ENCODE measurements at regions not wholly inside any gene's neighbourhood (a gene's known extent, or its start where the extent isn't known, plus 50 kb on each side); places are given as distances from the start of the nearest gene placed in this dataset.

DNA sequence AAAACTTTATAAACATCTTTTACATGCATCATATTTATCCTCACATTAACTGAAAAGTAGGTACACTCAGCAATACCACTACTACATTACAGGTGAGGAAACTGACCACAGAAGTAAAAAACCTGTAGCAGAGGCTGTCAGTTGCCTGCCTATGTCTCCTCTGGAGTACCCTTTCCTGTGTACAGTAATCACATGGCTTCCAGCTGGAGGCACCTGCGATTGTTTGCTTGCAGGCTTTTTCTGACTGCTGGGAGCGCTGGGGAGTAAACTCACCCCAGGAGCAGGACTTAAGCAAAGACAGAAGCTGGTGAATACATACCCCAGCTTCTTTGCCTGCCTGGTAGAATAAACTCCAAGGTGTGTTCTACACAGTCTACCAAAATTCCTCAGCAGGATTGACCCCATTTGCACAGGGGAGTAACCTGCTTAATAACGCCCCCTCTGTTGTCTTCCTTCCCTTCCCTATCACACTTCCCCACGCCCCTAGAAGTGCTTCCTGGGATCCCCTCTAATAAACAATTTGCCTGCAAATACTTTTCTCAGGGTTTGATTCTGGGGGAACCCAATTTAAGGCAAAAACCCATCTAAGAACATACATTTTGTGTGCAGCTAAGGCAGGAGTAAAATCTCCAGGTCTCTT, 138.9 kb downstream of the PTH2R start:
- H3K23ac ChIP-seq (ENCODE audit: insufficient read length) = no peak overlapping the region
- H3K27ac ChIP-seq (ENCODE audit: low read depth, low read length) = no peak overlapping the region
- no peak overlapping the region for H2AK5ac ChIP-seq (ENCODE audit: low read depth, low read length)
- H2BK20ac ChIP-seq (ENCODE audit: low read length) = no peak overlapping the region
- peak; percentile 32 for FAIRE-seq
- peak overlapping the region; percentile 73 for H2AFZ ChIP-seq (ENCODE audit: low read length)
- no peak for DNase-seq (ENCODE audit: low read depth in 1 of 2, low spot score in 2 of 2)
- H3K4me3 ChIP-seq (ENCODE audit: extremely low read depth in 1 of 4, insufficient read depth in 2 of 4, low read depth in 3 of 4, low read length in 4 of 4) = no peak overlapping the region
- H3K9me3 ChIP-seq (ENCODE audit: insufficient read depth in 2 of 2, low read depth in 1 of 2, low read length in 1 of 2) = no peaks in the 10 kb centered on the region
- TF ChIP-seq HDAC6 (IDR thresholded peaks at IDR 0.05; ENCODE audit: low read depth, low read length) (no peak), GTF2F1 (IDR thresholded peaks at IDR 0.05; ENCODE audit: borderline replicate concordance, low read depth, low read length) (no peak), MAFK (IDR thresholded peaks at IDR 0.05; ENCODE audit: low read depth, low read length) (no peak), EP300 (IDR thresholded peaks at IDR 0.05; ENCODE audit: borderline replicate concordance in 1 of 2, low read depth in 2 of 2, low read length in 2 of 2) (no peak), PHF8 (conservative IDR thresholded peaks at IDR 0.05; ENCODE audit: low read depth, low read length) (no peak), JUN (IDR thresholded peaks at IDR 0.05; ENCODE audit: low read depth, low read length) (no peak), JUND (IDR thresholded peaks at IDR 0.05; ENCODE audit: low read length) (no peak), SAP30 (IDR thresholded peaks at IDR 0.05; ENCODE audit: insufficient read depth, insufficient replicate concordance, low read length) (no peak), KDM5A (IDR thresholded peaks at IDR 0.05; ENCODE audit: low read length) (no peak), SRF (IDR thresholded peaks at IDR 0.05; ENCODE audit: low read depth, low read length) (no peak), TBP (IDR thresholded peaks at IDR 0.05; ENCODE audit: low read depth, low read length) (no peak), BRCA1 (IDR thresholded peaks at IDR 0.05; ENCODE audit: low read depth, low read length) (no peak)
- H3K9ac ChIP-seq (replicated peaks in 1 of 4; ENCODE audit: extremely low read depth in 1 of 4, low read depth in 3 of 4, low read length in 3 of 4) = no peak overlapping the region
- H4K91ac ChIP-seq (replicated peaks; ENCODE audit: insufficient read length, low read length) = no peak overlapping the region
- H3K79me2 ChIP-seq (ENCODE audit: control insufficient read depth in 1 of 2, insufficient read depth in 2 of 2, low read length in 2 of 2) = no peaks in the 10 kb centered on the region
- no peak overlapping the region for H2BK120ac ChIP-seq (replicated peaks; ENCODE audit: low read depth, low read length)
- H2BK12ac ChIP-seq (ENCODE audit: low read depth, low read length) = no peak overlapping the region
- H3K36me3 ChIP-seq (ENCODE audit: control insufficient read depth in 2 of 4, insufficient read depth in 4 of 4, low read length in 3 of 4) = no peaks in the 10 kb centered on the region
- POLR2A ChIA-PET (ENCODE audit: partially characterized antibody) = no interaction called here
- no peak overlapping the region for H2BK5ac ChIP-seq (ENCODE audit: low read depth, low read length)
- H3K4me2 ChIP-seq (ENCODE audit: insufficient read depth in 1 of 2, low read depth in 2 of 2, low read length in 2 of 2) = no peak overlapping the region
- no peaks in the 10 kb centered on the region for H4K20me1 ChIP-seq (replicated peaks in 1 of 2; ENCODE audit: control insufficient read depth in 1 of 2, insufficient read depth in 2 of 2, low read length in 2 of 2)
- H3K27me3 ChIP-seq (replicated peaks in 1 of 4; ENCODE audit: control insufficient read depth in 3 of 4, extremely low read depth in 1 of 4, insufficient read depth in 3 of 4, low read length in 3 of 4) = no peaks in the 10 kb centered on the region
- no peak overlapping the region for H4K8ac ChIP-seq (ENCODE audit: extremely low read depth, insufficient read depth, low read length)
- H3K14ac ChIP-seq (ENCODE audit: insufficient read length) = no peak overlapping the region
- CTCF ChIA-PET (ENCODE audit: partially characterized antibody) = interaction anchor here (0.6 kb wide), 1 partner anchor 830 kb away, joined by 3 read pairs; no protein-coding TSS in a partner anchor
- no peak overlapping the region for H3K4ac ChIP-seq (replicated peaks; ENCODE audit: insufficient read length, low read depth, low read length)
- H3K56ac ChIP-seq (replicated peaks; ENCODE audit: insufficient read length, low read depth, low read length) = no peak overlapping the region
- H2BK15ac ChIP-seq (ENCODE audit: low read length) = no peak overlapping the region
- H4K5ac ChIP-seq (ENCODE audit: insufficient read length, low read depth, low read length) = no peak overlapping the region
- H3K23me2 ChIP-seq (ENCODE audit: low read depth, low read length) = no peaks in the 10 kb centered on the region; the same call in 1 of the 2 replicates
- WGBS, 2 experiments (ENCODE audit: extremely low coverage in 1 of 2, insufficient coverage in 1 of 2, insufficient read length in 1 of 2, insufficient replicate concordance in 2 of 2, low coverage in 1 of 2, low lambda C conversion rate in 2 of 2, missing lambda C conversion rate in 1 of 2) = 63% methylated on average over 4 of the region's 4 CpGs; no CpG with 5 or more reads in 1 of the 2 experiments
- no peaks in the 10 kb centered on the region for H3K79me1 ChIP-seq (ENCODE audit: low read depth, low read length)
- H3K18ac ChIP-seq (ENCODE audit: extremely low read depth, low read length) = no peak overlapping the region
- peaks cover 0 to 2% (median 0%) of the 10 kb centered on the region in 4 experiments; a peak in 1 of 7 replicates for H3K4me1 ChIP-seq (replicated peaks in 1 of 4; ENCODE audit: control insufficient read depth in 3 of 4, insufficient read depth in 4 of 4, low read length in 3 of 4)
